ENCODE measurements at regions not wholly inside any gene's neighbourhood (a gene's known extent, or its start where the extent isn't known, plus 50 kb on each side); places are given as distances from the start of the nearest gene placed in this dataset.

DNA sequence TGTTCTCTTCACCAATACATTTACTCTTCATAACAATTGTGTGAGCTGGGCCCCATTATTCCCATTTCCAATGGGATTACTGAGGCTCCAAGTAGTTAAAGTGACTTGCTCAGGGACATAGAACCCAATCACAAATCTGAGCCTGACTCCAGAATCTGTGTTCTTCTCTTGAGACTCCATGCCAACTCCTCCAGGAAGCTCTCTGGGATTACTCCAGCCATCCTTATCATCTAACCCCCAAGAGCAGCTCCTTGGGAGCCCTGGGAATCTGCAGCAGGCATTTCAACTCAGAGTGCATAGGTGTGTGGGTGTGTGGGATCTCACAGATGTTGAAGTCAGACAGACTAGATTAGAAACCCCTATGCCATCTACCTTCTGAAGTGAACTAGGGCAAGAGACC, 131.4 kb upstream of the BOD1 start:
- DNase-seq (ENCODE audit: insufficient read length, low spot score) (no peak), FAIRE-seq (no peak)
- no peak for TF ChIP-seq POLR2A (IDR thresholded peaks at IDR 0.05; ENCODE audit: low read depth, low read length)

DNA sequence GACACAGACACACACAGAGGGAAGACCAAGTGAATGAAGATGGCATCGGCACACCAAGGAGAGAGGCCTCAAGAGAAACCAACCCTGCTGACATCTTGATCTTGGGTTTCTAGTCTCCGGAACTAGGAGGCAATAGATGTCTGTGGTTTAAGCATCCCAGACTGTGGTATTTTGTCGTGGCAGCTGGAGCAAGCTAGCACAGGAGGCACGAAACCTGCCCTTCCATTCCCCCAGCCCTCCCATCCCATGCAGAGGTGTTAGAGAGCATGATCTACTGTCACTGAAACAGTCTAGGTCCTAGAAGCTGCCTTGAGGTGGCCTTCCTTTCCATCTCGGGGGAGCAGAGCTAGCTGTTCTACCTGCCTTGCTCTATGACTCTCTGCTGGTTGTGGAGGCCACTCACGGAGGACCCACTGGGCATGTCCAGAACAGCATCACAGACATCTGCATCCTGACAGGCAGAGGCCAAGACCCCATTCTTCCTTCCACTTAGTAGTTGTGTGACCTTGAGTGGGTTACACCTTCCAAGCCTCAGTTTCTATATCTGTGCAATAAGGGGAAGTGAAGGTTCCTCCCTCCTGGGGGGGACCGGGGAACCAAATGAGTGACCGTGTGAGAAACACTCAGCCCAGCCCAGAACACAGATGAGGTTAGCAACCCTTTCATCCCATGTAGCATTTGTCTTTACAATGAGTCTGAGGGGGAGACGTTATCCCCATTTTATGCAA, 134.3 kb upstream of the BOD1 start:
- TF ChIP-seq POLR2A (IDR thresholded peaks at IDR 0.05; ENCODE audit: low read depth, low read length): no peak
- DNase-seq (ENCODE audit: insufficient read length, low spot score) (no peak), FAIRE-seq (no peak)

DNA sequence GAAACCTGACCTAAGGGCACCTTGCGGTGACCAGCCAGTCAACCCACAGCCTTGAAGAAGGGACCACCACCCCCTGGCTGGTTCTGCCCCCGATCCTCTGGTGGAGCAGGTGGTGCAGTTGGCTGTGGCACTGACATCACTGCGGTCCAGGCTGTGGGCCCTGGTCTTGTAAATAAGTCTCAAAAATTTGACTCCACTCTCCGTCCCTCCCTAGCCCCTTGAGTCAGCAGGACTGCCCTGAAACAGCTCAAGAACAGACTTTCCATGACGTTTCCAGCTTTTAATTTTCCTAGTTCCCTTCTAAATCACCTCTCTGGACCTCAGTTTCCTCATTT, 134.8 kb upstream of the BOD1 start:
- FAIRE-seq (no peak), DNase-seq (ENCODE audit: insufficient read length, low spot score) (no peak)
- no peak for TF ChIP-seq POLR2A (IDR thresholded peaks at IDR 0.05; ENCODE audit: low read depth, low read length)

DNA sequence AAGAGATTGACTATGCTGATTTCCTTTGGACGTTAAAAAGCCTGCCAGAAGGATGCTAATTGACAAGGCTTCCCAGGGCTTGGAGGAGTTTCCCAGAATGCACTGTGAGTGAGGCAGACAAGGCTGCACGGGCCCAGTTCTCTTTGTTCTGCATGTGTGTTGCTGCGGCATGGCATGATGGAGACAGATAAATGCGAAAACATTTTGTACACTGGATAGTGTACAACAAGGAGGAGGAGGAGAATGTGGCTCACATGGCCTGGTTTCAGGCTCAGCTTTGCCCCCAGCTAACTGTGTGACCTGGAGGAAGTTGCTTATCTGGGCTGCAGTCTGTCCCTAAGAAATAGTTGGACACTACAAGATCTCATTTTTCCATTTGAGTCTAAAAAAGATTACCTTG, 135.5 kb upstream of the CPEB4 start:
- no peak for DNase-seq (ENCODE audit: insufficient read length, low spot score)
- no peak for FAIRE-seq

DNA sequence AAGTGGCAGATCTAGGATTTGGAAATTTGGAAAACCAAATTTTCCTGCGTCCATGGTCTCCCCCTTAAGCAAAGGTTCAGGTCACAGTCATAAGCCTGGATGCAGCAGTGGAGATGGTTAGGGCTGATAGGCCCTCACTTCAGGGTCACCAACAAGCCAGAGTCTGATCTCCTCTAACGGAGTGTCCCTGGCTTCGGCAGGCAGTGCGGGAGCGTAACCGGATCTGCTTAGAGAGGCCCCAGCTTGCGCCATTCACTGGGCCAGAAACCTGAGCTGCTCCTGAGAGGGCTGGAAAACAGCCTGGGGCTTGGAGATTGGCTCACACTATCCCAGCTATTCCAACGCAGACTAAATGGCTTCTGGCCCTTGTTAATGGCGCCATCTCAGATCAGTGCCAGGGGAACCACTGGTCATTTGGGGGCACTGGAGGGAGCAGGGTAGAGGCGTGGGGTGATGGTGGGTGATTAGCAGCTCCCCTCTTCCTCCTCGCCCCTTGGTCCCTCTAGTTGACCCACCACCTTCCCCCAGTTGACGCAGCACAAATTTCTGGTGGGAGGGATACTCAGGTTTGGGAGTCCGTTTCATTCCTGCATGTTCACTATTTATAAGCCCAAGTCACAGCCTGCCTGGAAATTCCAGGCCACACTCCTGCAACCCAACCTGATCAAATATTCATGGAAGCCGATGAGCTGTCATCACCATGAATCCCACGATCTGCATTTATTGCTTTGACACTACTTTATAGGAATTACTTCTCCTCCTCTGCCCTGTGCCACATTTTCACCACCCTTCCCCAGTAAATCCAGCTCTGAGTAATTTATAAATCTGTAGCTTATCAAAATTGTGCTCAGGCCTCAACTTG, 134.6 kb upstream of the CPEB4 start:
- no peak for TF ChIP-seq POLR2A (IDR thresholded peaks at IDR 0.05; ENCODE audit: low read depth, low read length)
- FAIRE-seq (no peak), DNase-seq (ENCODE audit: insufficient read length, low spot score) (no peak)

More for the DNA sequence above, 135.5 kb upstream of the CPEB4 start:
- no peak for TF ChIP-seq POLR2A (IDR thresholded peaks at IDR 0.05; ENCODE audit: low read depth, low read length)

DNA sequence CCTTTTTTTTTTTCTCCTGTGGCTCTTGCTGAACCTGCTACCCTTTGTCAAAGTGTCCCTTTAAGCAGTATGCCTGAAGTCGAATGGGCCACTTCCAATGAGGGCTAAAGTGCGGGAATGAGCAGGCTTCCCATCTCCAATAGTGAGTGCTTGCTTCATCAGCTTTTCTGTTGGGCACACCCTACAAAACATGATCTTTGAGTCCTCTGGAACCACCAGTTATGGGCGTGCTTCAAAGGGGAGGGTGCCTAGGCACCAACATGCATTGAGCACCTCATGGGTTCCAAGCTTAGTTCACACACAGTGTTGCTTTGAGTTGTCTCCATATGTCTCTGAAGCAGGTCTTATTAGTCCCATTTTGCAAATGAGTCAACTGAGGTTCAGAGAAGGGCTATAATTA, 132.8 kb upstream of the CPEB4 start:
- FAIRE-seq (no peak), DNase-seq (ENCODE audit: insufficient read length, low spot score) (no peak)
- no peak for TF ChIP-seq POLR2A (IDR thresholded peaks at IDR 0.05; ENCODE audit: low read depth, low read length)

DNA sequence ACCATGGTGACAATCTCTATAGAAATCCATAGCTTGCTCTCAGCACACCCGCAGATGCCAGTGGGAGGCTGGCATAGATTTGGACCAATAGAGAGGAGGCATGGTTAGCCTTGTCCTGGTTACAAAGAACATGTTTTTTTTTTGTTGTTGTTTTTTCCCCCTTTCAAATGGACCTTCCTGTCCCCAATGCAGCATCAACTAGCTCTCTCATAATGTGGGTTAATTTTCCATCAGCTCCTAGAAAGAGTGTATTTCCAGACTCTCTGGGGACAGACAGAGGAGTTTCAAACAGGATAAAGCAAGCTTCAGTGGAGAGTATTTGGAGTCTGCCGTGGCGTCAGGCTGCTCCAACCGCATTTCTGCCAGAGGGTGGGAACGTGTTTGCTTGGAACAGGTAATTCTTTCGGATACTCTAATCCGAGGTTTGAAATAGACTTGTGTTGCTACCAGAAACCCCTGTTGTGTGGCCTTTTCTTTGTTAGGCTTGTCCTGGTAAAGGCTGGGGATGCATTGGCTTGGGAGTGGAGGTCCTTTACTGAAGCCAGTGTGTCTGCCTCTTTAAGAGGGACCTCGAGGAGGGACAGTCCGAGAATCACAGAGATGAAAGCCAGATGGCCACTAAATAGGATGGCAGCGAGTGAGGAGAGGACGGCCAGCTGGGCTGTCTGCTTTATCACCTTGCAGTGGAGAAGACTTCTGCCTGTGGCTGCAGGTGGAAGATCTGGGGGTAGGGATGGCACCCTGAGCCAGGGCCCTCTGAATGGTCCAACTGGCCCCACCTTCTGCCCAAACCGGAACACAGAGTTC, 130.5 kb upstream of the CPEB4 start:
- FAIRE-seq (no peak), DNase-seq (ENCODE audit: insufficient read length, low spot score) (no peak)
- TF ChIP-seq POLR2A (IDR thresholded peaks at IDR 0.05; ENCODE audit: low read depth, low read length): no peak

DNA sequence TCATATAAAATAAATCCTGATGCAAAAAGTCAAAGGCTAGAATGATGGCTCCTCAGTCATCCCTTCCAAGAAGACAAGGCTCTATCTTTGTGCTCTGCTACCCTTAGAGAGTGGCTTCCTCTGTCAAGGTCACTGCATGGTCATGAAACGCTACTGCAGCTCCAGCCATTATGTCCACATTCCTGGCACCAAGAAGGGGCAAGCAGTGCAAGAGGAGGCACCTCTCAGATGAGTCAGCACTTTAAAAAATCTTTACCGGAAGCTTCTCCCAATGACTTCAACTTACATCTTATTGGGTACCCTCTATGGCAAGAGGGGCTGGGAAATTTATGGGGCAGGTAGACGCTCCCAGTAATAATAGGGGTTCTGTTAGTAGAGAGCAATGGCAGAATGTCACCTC, 129.5 kb upstream of the CPEB4 start:
- no peak for FAIRE-seq
- TF ChIP-seq POLR2A (IDR thresholded peaks at IDR 0.05; ENCODE audit: low read depth, low read length): no peak
- DNase-seq (ENCODE audit: insufficient read length, low spot score): no peak

DNA sequence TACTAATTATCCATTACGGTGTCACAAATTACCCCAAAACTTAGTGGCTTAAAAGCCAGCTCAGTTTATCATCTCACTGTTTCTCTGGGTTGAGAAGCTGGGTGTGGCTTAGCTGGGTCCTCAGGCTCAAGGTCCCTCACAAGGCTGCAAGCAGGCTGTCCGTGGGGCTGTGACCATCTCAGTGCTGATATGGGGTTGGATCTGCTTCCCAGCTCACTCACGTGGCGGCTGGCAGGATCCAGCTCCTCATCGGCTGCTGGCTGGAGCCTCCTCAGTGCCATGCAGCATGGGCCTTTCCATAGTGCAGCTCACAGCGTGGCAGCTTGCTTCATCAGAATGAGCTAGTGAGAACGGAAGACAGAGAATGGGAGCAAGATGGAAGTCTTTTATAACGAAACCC, 128.5 kb upstream of the CPEB4 start:
- DNase-seq (ENCODE audit: insufficient read length, low spot score) (no peak), FAIRE-seq (no peak)
- TF ChIP-seq POLR2A (IDR thresholded peaks at IDR 0.05; ENCODE audit: low read depth, low read length): no peak

DNA sequence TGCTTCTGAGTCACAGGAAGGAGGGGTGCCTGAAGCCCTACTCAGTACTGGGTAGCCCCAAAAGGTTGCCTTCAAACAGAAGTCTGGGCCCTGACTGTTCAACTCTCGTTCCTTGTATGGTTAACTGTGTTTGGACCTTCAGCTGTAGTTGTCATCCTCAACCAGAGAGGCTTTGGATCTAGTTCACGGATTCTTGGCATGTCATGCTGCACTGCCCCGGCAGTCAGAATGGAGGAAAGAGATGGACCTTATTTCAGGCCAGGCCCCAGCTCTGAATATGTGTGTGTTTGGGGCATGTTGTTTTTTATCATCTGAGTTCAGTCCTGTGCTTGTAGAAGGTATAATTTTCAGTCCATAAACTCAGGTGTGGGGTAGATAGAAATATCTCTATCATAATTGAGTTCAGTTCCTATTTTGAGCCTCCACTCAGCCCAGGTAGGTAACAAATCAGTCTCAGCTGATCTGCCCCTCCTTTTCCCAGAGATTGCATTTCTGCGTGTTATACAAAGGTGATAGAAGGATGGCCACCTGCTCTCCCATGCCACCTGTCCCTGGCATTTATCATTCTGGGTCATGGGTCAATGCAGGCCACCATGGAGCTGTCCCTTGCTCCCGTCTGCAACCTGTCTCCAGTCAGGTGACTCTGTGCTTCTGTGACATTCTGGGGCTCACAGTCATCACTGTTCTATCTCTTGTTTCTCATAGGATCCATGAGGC, 127.5 kb upstream of the CPEB4 start:
- DNase-seq (ENCODE audit: insufficient read length, low spot score) (no peak), FAIRE-seq (no peak)
- TF ChIP-seq POLR2A (IDR thresholded peaks at IDR 0.05; ENCODE audit: low read depth, low read length): no peak

DNA sequence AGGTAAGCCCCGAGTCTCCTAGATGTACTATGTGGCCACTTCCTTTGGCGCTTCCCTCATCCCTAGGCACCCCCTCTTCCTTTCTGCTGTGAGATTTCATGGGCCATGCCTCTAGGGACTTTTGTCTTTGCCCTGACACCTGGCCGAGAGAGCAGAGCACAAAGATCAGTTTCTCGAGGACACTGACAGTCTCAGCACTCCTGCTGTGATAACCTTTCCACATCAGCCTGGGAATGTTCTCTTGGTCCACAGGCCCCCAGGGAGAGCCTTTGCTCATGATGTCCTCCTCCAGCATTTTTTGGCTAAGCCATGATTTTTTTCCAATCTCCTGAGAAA, 127.0 kb upstream of the CPEB4 start:
- no peak for DNase-seq (ENCODE audit: insufficient read length, low spot score)
- no peak for TF ChIP-seq POLR2A (IDR thresholded peaks at IDR 0.05; ENCODE audit: low read depth, low read length)
- FAIRE-seq: no peak

DNA sequence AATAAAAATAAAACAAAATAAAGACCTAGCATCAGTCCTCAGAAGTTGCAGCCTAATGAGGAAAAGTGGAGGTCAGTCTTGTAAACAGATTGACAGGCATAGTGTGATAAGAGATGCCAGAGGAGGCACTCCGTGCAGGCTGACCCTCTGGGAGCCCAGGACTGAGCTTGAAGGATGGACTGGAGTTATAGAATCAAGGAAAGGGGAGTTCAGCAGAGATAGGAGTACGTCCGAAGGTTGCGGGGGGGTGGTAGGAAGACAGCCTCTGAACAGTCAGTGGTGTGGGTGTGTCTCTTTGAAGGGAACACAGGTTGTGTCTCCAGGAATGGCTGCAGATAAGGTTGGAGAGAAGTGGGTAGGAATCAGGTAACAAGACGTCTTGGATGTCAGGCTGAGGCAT, 126.1 kb upstream of the CPEB4 start:
- no peak for DNase-seq (ENCODE audit: insufficient read length, low spot score)
- FAIRE-seq: no peak
- no peak for TF ChIP-seq POLR2A (IDR thresholded peaks at IDR 0.05; ENCODE audit: low read depth, low read length)

DNA sequence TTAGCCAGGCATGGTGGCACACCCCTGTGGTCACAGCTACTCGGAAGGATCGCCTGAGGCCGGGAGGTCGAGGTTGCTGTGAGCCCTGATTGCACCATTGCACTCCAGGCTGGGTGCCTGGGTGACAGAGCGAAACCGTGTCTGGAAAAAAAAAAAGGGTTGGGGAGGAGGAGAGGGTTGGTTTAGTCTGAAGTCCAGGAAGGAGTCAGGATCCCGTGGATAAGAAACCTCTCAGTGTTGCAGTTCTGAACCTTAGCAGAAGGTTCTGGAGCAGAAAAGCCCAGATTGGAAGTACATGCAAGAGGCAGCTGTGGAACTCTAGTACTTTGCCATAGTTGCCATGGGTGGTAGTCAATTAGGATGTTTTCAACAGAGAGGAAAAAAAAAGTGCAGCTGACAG, 125.2 kb upstream of the CPEB4 start:
- FAIRE-seq (no peak), DNase-seq (ENCODE audit: insufficient read length, low spot score) (no peak)
- no peak for TF ChIP-seq POLR2A (IDR thresholded peaks at IDR 0.05; ENCODE audit: low read depth, low read length)

DNA sequence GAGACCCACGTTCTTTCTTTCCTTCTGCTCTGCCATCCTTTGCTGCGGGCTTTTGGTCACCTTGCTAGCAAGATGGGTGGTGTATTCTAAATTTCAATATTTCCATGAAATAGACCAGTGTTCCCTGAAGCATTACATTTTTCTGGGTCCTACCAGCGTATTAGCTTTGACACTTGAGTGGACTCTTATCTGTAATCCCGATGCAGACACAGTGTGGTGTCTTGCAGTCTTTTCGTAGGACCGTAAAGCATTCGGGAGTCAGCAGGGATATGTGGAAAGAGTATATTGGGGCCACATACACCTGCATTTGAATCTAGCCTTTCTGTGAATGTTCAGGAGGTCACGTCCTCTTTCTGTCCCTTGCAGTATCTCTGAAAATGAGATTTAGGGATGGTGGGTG, 124.7 kb upstream of the CPEB4 start:
- no peak for TF ChIP-seq POLR2A (IDR thresholded peaks at IDR 0.05; ENCODE audit: low read depth, low read length)
- DNase-seq (ENCODE audit: insufficient read length, low spot score) (no peak), FAIRE-seq (no peak)
